Hematopoietic multipotent progenitor cell treated with erythropoietin and hydrocortisone succinate and interleukin-3 and kit ligand, for 6 days (in vitro differentiated cells): ENCODE measurements at regions not wholly inside any gene's neighbourhood (a gene's known extent, or its start where the extent isn't known, plus 50 kb on each side); places are given as distances from the start of the nearest gene placed in this dataset.

Experiments used
- DNase-seq: peaks from one replicate; pipeline ENCODE4 v3.0.0-alpha.2; 2015

GRCh38 chr16:64148356-64148755, 973.5 kb downstream of the CDH11 start:
- DNase-seq: no peak

GRCh38 chr16:64147941-64148340, 973.9 kb downstream of the CDH11 start:
- DNase-seq: no peak

- no peak for DNase-seq
Measured at GRCh38 chr16:64144617-64145016, 977.2 kb downstream of the CDH11 start.

- DNase-seq: no peak
Measured at GRCh38 chr16:64138621-64139020, 983.2 kb downstream of the CDH11 start.

DNA sequence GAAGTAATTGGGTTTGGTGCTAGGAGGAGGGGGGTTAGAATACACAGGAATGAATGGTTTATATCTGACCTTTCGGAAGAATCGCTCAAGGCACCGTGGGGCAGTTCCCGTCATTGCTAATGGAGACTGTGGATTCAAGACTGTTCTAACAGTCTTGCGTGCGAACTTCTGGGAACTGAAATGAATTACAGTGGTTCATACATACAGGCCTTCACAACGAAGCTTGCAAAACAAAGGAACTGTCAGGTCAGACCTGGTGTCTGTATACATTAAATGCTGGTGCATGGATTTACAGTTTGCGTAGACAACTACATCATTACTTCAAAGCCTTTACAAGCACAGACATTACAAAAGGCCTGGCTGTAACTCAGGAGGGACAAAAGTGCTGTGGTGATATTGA, 983.9 kb downstream of the CDH11 start:
- no peak for DNase-seq

GRCh38 chr16:64136743-64137142, 985.1 kb downstream of the CDH11 start:
- no peak for DNase-seq

DNA sequence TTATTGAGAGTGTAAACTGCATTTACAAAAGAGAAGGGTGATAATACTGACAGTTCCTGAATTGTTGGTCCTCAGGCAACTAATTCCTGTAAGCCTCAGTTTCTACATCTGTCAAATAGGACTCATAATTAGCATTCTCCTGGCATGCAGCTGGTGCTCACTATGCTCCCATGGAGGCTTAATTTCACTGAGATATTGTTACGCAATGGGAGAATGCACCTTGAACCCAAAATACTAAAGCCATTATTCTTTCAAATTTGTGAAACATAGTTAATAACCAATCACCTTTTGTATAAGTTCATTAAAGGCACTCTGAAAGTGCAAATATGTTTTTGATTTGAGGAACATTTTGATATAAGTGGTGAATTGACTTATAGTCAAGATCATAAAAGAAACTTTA, 985.5 kb downstream of the CDH11 start:
- DNase-seq: no peak

- no peak for DNase-seq
Measured at GRCh38 chr16:64133366-64133765, 988.5 kb downstream of the CDH11 start.

GRCh38 chr16:64132759-64133361, 989.0 kb downstream of the CDH11 start:
- DNase-seq: no peak

DNA sequence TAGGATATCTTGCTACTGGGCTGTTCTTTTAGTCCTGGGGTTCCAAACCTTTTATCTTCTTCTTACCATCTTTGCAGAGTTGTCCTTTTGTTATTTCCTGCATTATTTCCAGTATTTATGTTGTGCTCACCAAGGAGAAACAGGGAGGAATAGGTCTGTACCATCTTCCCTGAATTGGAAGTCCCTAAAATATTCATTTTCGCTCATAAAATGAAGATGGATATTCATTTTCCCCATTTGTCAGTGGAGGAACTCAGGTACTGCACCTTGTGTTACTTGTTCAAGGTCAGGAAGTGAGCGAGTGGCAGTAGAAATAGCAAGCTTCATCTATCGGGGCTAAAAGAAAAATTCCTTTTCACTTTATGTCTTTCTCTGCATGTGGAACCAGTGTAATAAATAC, 989.7 kb downstream of the CDH11 start:
- no peak for DNase-seq

- no peak for DNase-seq
Measured at GRCh38 chr16:64131423-64131822, 990.4 kb downstream of the CDH11 start.

- DNase-seq: no peak
Measured at GRCh38 chr16:64130140-64130539, 991.7 kb downstream of the CDH11 start.

DNA sequence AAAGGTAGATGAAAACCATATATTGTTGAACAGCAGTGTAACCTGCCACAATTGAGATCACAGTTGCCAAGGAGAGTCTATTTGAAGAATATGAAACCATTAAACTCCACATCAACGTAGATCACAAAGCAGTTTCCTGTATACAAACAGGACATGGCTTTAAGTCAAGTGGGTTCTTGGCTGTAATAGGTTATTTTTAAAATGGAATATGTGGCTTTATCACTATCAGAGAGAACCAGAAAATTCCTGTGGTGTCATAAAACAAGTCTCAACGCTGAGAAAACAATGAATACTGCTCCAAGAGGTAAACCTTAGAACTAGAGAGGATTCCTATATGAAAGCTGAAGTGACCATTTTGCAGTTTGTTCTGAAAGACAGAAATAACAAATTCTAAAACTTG, 999.7 kb downstream of the CDH11 start:
- DNase-seq: no peak

DNA sequence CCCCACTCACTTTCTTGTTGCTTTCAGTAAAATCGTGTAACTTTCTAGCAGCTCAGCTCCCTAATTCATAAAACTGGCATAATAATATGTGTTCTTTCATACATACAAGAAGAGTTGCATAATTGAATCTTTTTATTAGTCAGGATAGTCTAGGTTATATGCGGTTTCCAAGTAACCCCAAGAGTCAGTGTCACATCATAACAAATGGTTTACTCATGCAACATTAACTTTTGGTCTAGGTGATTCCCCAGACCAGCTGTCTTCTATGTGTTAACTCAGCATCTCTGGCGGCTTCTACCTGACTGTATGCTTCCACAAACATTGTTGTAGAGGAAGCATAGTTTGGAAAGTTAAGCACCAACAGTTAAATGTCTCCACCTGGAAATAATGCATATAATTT, 1000.4 kb downstream of the CDH11 start:
- DNase-seq: no peak

DNA sequence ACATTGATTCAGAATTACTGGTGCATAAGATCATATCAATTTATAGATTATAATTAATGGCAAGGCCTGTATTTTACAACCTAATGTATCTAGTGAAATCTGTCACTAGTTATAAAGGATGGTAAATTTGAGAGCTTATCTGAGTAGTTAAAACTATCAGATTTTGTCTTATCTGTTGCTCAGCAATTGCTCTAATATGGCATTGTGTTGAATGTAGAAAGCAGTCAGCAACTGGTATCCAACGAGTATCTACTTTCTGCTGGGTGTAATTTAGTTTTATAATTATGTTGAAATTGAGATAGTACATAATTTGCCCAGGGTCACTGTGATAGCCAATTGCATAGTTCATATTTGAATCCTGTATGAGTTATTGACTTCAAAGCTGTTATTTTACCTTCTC, 1005.7 kb downstream of the CDH11 start:
- DNase-seq: no peak

GRCh38 chr16:64109241-64109640, 1012.6 kb downstream of the CDH11 start:
- DNase-seq: no peak

- no peak for DNase-seq
Measured at GRCh38 chr16:64102654-64103053, 1019.2 kb downstream of the CDH11 start.

DNA sequence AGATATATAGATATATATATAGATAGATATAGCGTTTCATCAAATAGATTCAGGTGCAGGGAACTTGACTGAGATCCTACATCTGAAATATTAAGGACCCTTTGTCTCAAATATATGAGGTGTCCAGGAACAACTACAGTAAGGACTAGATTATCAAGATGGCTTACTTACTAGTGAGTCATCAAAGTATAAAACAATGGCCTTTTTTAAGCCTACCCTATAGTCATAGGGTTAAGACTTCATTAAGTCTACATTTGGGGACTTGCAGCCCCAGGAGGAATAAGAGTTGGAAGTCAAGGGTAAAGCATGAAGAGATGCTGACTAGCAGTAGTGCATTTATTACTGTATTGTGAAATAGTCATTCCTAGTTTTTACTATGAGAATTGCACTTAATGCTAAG, 1023.4 kb downstream of the CDH11 start:
- no peak for DNase-seq

- DNase-seq: no peak
Measured at GRCh38 chr16:64096689-64097088, 1025.2 kb downstream of the CDH11 start.

GRCh38 chr16:64094992-64095634, 1026.8 kb downstream of the CDH11 start:
- no peak for DNase-seq

DNA sequence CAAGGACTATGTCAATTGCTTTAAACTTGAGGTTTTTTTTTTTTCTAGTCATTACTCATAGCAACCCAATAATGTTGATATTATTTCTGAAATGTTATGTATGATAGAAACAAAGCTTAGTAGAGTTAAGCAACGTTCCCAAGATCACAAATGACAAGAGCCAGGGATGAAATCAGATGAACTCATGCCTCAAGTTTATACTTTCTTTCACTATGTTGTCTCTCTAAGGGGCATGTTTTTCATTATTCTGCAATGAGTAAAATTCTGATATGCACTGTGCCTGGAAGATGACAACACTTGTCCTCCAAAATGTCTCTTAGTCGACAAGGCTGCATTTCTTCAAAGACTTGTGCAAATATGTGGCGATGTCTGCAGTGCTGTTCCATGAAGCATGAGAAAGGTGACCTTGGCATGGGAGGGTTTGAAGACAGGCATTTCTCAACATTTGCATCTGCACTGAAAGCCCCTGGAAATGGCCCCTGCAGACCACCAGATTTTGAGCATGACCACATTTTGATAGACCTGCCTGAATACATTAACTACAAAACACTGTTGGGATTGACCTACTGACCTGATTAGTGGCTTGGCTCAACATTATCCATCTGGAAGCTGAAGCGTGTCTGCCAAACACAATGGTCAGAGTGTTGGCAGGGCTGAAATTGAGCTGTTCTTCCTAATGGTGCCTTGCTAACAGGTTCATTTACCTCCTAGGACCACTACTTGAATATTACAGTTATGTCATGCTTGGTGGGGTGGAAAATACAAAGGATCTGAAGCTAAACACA, 1027.5 kb downstream of the CDH11 start:
- no peak for DNase-seq

DNA sequence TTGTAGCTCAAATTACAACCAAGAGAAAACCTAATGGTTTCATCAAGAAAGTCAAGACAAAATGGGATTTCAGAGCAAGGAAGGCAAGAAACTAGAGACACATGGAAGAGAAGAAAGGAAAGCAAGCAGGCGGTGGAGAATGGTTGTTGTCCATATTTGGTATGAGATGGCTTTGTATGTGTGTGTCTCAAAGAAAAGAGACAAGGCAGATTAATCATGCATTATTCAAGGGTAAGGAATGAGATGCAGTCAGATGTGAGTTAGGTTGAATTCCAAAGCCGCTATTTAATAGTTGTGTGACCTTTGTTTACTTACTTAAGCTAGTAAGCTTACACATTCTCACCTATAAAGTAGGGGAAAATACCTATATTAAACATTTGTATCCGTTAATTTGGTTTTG, 1029.6 kb downstream of the CDH11 start:
- DNase-seq: no peak

GRCh38 chr16:64090327-64090726, 1031.5 kb downstream of the CDH11 start:
- DNase-seq: no peak

DNA sequence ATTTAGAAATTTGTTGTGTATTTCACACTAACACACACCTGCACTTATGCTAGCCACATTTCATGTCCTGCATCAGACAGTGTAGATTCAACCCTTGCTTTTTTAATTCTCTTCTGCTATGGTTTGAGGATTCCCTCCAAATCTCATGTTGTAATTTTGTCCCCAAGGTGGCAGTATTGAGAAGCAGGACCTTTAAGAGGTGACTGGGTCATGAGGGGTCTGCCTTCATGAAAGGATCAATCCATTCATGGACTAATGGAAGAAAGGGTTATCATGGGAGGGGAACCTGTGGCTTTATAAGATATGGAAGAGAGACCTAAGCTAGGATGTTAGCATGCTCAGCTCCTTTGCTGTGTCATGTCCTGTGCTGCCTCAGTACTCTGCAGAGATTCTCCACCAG, 1032.2 kb downstream of the CDH11 start:
- peak; percentile 36 for DNase-seq
